22Rv1 (cell line): ENCODE measurements at regions not wholly inside any gene's neighbourhood (a gene's known extent, or its start where the extent isn't known, plus 50 kb on each side); places are given as distances from the start of the nearest gene placed in this dataset.

Source experiments
- ZFX ChIP-seq: fragments of 450-650 bp; IDR thresholded peaks from 2 replicates; pipeline ENCODE4 v1.6.1; 2017; ENCODE audit warnings: antibody characterized with exemption, borderline replicate concordance
- TF ChIP-seq, protein P1 (sequence below): fragments of 450-650 bp; IDR thresholded peaks from 2 replicates; pipeline ENCODE4 v1.5.1; 2017; ENCODE audit warnings: mild to moderate bottlenecking

DNA sequence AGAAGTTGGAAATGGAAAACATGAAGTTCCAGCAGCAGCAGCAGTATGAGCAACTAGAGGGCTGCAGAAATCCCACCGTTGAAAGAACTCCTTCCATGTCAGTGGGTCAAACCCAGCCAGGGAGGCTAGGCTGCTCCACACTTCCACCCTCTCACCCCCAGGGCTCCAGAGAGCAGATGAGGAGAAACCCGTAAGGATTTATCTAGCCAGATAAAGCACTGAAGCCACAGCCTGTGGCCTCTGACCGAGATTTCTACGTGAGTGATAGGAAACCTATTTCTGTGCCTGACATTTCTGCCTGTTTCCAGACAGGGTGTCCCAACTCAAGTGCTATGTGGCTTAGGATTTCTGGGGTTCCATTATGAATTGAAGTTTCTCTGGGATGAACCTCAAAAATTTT lies 100.0 kb upstream of the EEA1 start:
- TF ChIP-seq, protein P1, sequence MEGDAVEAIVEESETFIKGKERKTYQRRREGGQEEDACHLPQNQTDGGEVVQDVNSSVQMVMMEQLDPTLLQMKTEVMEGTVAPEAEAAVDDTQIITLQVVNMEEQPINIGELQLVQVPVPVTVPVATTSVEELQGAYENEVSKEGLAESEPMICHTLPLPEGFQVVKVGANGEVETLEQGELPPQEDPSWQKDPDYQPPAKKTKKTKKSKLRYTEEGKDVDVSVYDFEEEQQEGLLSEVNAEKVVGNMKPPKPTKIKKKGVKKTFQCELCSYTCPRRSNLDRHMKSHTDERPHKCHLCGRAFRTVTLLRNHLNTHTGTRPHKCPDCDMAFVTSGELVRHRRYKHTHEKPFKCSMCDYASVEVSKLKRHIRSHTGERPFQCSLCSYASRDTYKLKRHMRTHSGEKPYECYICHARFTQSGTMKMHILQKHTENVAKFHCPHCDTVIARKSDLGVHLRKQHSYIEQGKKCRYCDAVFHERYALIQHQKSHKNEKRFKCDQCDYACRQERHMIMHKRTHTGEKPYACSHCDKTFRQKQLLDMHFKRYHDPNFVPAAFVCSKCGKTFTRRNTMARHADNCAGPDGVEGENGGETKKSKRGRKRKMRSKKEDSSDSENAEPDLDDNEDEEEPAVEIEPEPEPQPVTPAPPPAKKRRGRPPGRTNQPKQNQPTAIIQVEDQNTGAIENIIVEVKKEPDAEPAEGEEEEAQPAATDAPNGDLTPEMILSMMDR, result no peak
- TF ChIP-seq ZFX, result no peak
